ENCODE measurements at regions not wholly inside any gene's neighbourhood (a gene's known extent, or its start where the extent isn't known, plus 50 kb on each side); places are given as distances from the start of the nearest gene placed in this dataset.

- no peak for TF ChIP-seq CTCF (IDR thresholded peaks at IDR 0.05)
- H3K27ac Mint-ChIP-seq, result no peak overlapping the region
- DNase-seq, result no peak
- no peak overlapping the region for H3K4me3 Mint-ChIP-seq
- POLR2A ChIA-PET, result no interaction called here
- intact Hi-C loops (cut with micrococcal nuclease), result no loop called here
- H3K4me1 Mint-ChIP-seq (ENCODE audit: low read depth), result peaks cover 3% of the 10 kb centered on the region
- no peaks in the 10 kb centered on the region for H3K9me3 Mint-ChIP-seq
- ATAC-seq, result no peak
- H3K27me3 Mint-ChIP-seq, result no peaks in the 10 kb centered on the region
- CTCF ChIA-PET, result interaction anchor here (1.2 kb wide), 1 partner anchor 30 kb away, joined by 4 read pairs; no protein-coding TSS in a partner anchor
- no peaks in the 10 kb centered on the region for H3K36me3 Mint-ChIP-seq (ENCODE audit: low read depth)
Observed at GRCh38 chr5:33242277-33242676, 198.5 kb upstream of the TARS1 start.

- ChIA-PET CTCF (no interaction called here), POLR2A (no interaction called here)
- ATAC-seq (no peak), DNase-seq (no peak)
- intact Hi-C loops (cut with micrococcal nuclease), result no loop called here
- H3K9me3 Mint-ChIP-seq, result no peaks in the 10 kb centered on the region
- peaks cover 3% of the 10 kb centered on the region for H3K4me1 Mint-ChIP-seq (ENCODE audit: low read depth)
- no peak for TF ChIP-seq CTCF (IDR thresholded peaks at IDR 0.05)
- H3K27ac Mint-ChIP-seq, result no peak overlapping the region
- H3K4me3 Mint-ChIP-seq, result no peak overlapping the region
- no peaks in the 10 kb centered on the region for H3K27me3 Mint-ChIP-seq
- no peaks in the 10 kb centered on the region for H3K36me3 Mint-ChIP-seq (ENCODE audit: low read depth)
Observed at GRCh38 chr5:33244441-33245150, 196.2 kb upstream of the TARS1 start.

- no peaks in the 10 kb centered on the region for H3K4me1 Mint-ChIP-seq (ENCODE audit: low read depth)
- no peak overlapping the region for H3K4me3 Mint-ChIP-seq
- TF ChIP-seq CTCF (IDR thresholded peaks at IDR 0.05), result no peak
- POLR2A ChIA-PET, result no interaction called here
- CTCF ChIA-PET, result no interaction called here
- intact Hi-C loops (cut with micrococcal nuclease), result no loop called here
- no peak overlapping the region for H3K27ac Mint-ChIP-seq
- ATAC-seq, result no peak
- H3K27me3 Mint-ChIP-seq, result no peaks in the 10 kb centered on the region
- no peak for DNase-seq
- H3K9me3 Mint-ChIP-seq, result peaks cover 2% of the 10 kb centered on the region
- no peaks in the 10 kb centered on the region for H3K36me3 Mint-ChIP-seq (ENCODE audit: low read depth)
Observed at GRCh38 chr5:33254579-33254978, 186.2 kb upstream of the TARS1 start.

GRCh38 chr5:33257807-33258429 lies 182.8 kb upstream of the TARS1 start:
- ChIA-PET CTCF (no interaction called here), POLR2A (no interaction called here)
- Mint-ChIP-seq H3K36me3 (ENCODE audit: low read depth) (no peaks in the 10 kb centered on the region), H3K27me3 (no peaks in the 10 kb centered on the region), H3K9me3 (peaks cover 3% of the 10 kb centered on the region), H3K4me3 (no peak overlapping the region), H3K4me1 (ENCODE audit: low read depth) (no peaks in the 10 kb centered on the region), H3K27ac (no peak overlapping the region)
- no peak for DNase-seq
- no peak for TF ChIP-seq CTCF (IDR thresholded peaks at IDR 0.05)
- ATAC-seq, result no peak
- intact Hi-C loops (cut with micrococcal nuclease), result no loop called here

- peaks cover 6% of the 10 kb centered on the region for H3K9me3 Mint-ChIP-seq
- ChIA-PET POLR2A (no interaction called here), CTCF (no interaction called here)
Observed at GRCh38 chr5:33258553-33258952, 182.2 kb upstream of the TARS1 start.

More at GRCh38 chr5:33258553-33258952, 182.2 kb upstream of the TARS1 start:
- ATAC-seq (no peak), DNase-seq (no peak)
- no peak for TF ChIP-seq CTCF (IDR thresholded peaks at IDR 0.05)
- H3K27ac Mint-ChIP-seq, result no peak overlapping the region
- no peak overlapping the region for H3K4me3 Mint-ChIP-seq
- intact Hi-C loops (cut with micrococcal nuclease), result no loop called here
- no peaks in the 10 kb centered on the region for H3K4me1 Mint-ChIP-seq (ENCODE audit: low read depth)
- H3K36me3 Mint-ChIP-seq (ENCODE audit: low read depth), result no peaks in the 10 kb centered on the region
- no peaks in the 10 kb centered on the region for H3K27me3 Mint-ChIP-seq
